ENCODE measurements at regions not wholly inside any gene's neighbourhood (a gene's known extent, or its start where the extent isn't known, plus 50 kb on each side); places are given as distances from the start of the nearest gene placed in this dataset.

DNA sequence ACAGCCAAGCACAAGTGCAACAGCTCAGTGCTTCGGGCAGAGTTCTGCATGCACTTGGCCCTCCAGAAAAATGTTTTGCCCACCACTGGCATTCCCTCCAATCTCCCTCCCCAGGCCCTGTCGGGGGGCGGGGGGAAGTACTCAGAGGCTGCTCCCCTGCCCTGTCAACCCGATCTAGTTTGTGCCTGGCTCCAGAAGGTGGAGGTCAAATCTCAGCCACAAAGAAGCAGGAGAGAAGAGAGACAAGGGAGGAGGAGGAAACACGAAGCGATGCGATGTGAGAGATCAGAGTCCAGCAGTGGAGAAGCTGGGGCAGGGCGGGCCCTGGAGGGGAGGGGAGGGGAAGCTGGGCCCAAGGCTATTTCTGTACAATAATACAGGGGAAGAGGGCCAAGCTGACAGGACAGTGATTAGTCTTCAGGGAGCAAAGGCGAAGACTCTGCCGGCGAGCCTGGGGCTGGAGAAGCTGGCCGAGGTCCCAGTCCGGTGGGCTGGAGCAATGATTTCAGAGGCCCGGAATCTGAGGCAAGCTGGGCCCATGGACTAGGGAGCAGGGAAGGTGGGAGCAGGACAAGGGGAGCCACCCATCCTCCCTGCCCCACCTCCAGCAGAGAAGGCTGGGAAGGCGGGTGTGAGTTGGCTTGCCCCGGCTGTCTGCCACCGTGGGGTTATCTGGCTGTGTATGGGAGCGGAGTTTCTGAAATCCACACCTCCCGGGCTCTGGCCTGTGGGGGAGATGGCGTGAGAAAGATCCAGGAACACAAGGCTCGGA lies 167.1 kb downstream of the EFNB1 start:
- H3K27me3 ChIP-seq (ENCODE audit: control insufficient read depth in 1 of 2, insufficient read depth in 1 of 2, low read length in 2 of 2), result peaks cover 0 to 73% of the 10 kb centered on the region in 2 experiments
- no peak overlapping the region for H2BK15ac ChIP-seq (ENCODE audit: low read depth, poor library complexity, severe bottlenecking)
- H3K4me1 ChIP-seq (ENCODE audit: control insufficient read depth, insufficient read depth, low read depth, low read length), result peaks cover 3% of the 10 kb centered on the region
- H3K14ac ChIP-seq (ENCODE audit: low read length in 2 of 2), result no peak overlapping the region
- H2BK120ac ChIP-seq (ENCODE audit: low read depth, low read length), result no peak overlapping the region
- no peak overlapping the region for H2AFZ ChIP-seq (ENCODE audit: low read depth, low read length)
- 73% methylated on average over 12 of the region's 21 CpGs for WGBS
- no peak overlapping the region for H3K4ac ChIP-seq (ENCODE audit: low read depth in 1 of 2, low read length in 2 of 2)
- no peak overlapping the region for H3K9ac ChIP-seq (ENCODE audit: low read length)
- no peak overlapping the region for H4K91ac ChIP-seq (ENCODE audit: low read length)
- no peak overlapping the region for H4K8ac ChIP-seq (ENCODE audit: low read length)
- H3K79me1 ChIP-seq (replicated peaks; ENCODE audit: low read length, poor library complexity, severe bottlenecking), result no peaks in the 10 kb centered on the region
- H3K9me3 ChIP-seq (ENCODE audit: control insufficient read depth, low read length), result no peaks in the 10 kb centered on the region
- H2AK5ac ChIP-seq (ENCODE audit: low read length, severe bottlenecking), result no peak overlapping the region
- no peak overlapping the region for H2BK5ac ChIP-seq (ENCODE audit: low read depth, low read length, poor library complexity, severe bottlenecking)
- H3K4me2 ChIP-seq (ENCODE audit: low read length, poor library complexity, severe bottlenecking), result no peak overlapping the region
- no peak overlapping the region for H3K23ac ChIP-seq (ENCODE audit: low read length in 2 of 2)
- H3K18ac ChIP-seq (ENCODE audit: low read depth in 1 of 2, low read length in 2 of 2), result peak overlapping the region in 1 of 2 experiments; percentile 21
- H3K4me3 ChIP-seq (ENCODE audit: insufficient read depth in 1 of 2, low read depth in 1 of 2, low read length in 2 of 2), result no peak overlapping the region
- H3K36me3 ChIP-seq (ENCODE audit: control insufficient read depth in 1 of 2, insufficient read depth in 2 of 2, low read depth in 1 of 2, low read length in 2 of 2), result no peaks in the 10 kb centered on the region
- DNase-seq, result peak; percentile 12
- H3K27ac ChIP-seq (ENCODE audit: low read length, poor library complexity, severe bottlenecking), result no peak overlapping the region
- H2BK12ac ChIP-seq (ENCODE audit: low read length in 2 of 2), result no peak overlapping the region

DNA sequence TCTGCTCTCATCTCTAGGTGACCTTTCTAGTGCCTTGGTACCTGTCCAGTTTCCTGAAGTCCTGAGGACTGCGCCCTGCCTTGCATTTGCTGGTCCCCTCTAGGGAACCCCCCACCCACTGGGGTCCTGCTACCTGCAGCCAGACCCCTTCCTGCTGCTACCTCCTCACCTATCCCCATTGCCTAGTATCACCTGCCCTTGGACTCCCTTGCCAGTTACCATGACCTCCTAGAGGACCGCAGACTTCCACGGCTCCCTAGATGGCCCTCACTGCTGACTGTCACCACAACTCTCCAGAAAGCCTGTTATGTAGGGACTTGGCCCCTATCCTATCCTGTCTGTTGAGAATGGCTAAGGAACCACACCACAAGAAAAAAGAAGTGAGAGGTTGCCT lies 166.6 kb downstream of the EFNB1 start:
- no peaks in the 10 kb centered on the region for H3K9me3 ChIP-seq (ENCODE audit: control insufficient read depth, low read length)
- no peaks in the 10 kb centered on the region for H3K79me1 ChIP-seq (replicated peaks; ENCODE audit: low read length, poor library complexity, severe bottlenecking)
- H3K27ac ChIP-seq (ENCODE audit: low read length, poor library complexity, severe bottlenecking), result no peak overlapping the region
- H3K23ac ChIP-seq (ENCODE audit: low read length in 2 of 2), result no peak overlapping the region
- no peak overlapping the region for H2BK12ac ChIP-seq (ENCODE audit: low read length in 2 of 2)
- H3K4me2 ChIP-seq (ENCODE audit: low read length, poor library complexity, severe bottlenecking), result no peak overlapping the region
- H2BK120ac ChIP-seq (ENCODE audit: low read depth, low read length), result no peak overlapping the region
- H3K36me3 ChIP-seq (ENCODE audit: control insufficient read depth in 1 of 2, insufficient read depth in 2 of 2, low read depth in 1 of 2, low read length in 2 of 2), result no peaks in the 10 kb centered on the region
- H3K4me3 ChIP-seq (ENCODE audit: insufficient read depth in 1 of 2, low read depth in 1 of 2, low read length in 2 of 2), result no peak overlapping the region
- H2BK5ac ChIP-seq (ENCODE audit: low read depth, low read length, poor library complexity, severe bottlenecking), result no peak overlapping the region
- H4K91ac ChIP-seq (ENCODE audit: low read length), result peak overlapping the region; percentile 27
- H2AK5ac ChIP-seq (ENCODE audit: low read length, severe bottlenecking), result no peak overlapping the region
- WGBS, result 92% methylated on average over 3 of the region's 3 CpGs
- no peak overlapping the region for H2BK15ac ChIP-seq (ENCODE audit: low read depth, poor library complexity, severe bottlenecking)
- H3K27me3 ChIP-seq (ENCODE audit: control insufficient read depth in 1 of 2, insufficient read depth in 1 of 2, low read length in 2 of 2), result peaks cover 0 to 71% of the 10 kb centered on the region in 2 experiments
- H3K18ac ChIP-seq (ENCODE audit: low read depth in 1 of 2, low read length in 2 of 2), result no peak overlapping the region
- peaks cover 6% of the 10 kb centered on the region for H3K4me1 ChIP-seq (ENCODE audit: control insufficient read depth, insufficient read depth, low read depth, low read length)
- no peak for DNase-seq
- H3K9ac ChIP-seq (ENCODE audit: low read length), result no peak overlapping the region
- no peak overlapping the region for H2AFZ ChIP-seq (ENCODE audit: low read depth, low read length)
- no peak overlapping the region for H3K4ac ChIP-seq (ENCODE audit: low read depth in 1 of 2, low read length in 2 of 2)
- H4K8ac ChIP-seq (ENCODE audit: low read length), result no peak overlapping the region
- H3K14ac ChIP-seq (ENCODE audit: low read length in 2 of 2), result no peak overlapping the region

- H3K9ac ChIP-seq (ENCODE audit: low read length), result no peak overlapping the region
- H3K79me1 ChIP-seq (replicated peaks; ENCODE audit: low read length, poor library complexity, severe bottlenecking), result no peaks in the 10 kb centered on the region
- H2BK120ac ChIP-seq (ENCODE audit: low read depth, low read length), result no peak overlapping the region
- no peak overlapping the region for H3K4me2 ChIP-seq (ENCODE audit: low read length, poor library complexity, severe bottlenecking)
- no peak overlapping the region for H2BK15ac ChIP-seq (ENCODE audit: low read depth, poor library complexity, severe bottlenecking)
- no peak overlapping the region for H3K4ac ChIP-seq (ENCODE audit: low read depth in 1 of 2, low read length in 2 of 2)
- no peak overlapping the region for H2BK5ac ChIP-seq (ENCODE audit: low read depth, low read length, poor library complexity, severe bottlenecking)
- no peak overlapping the region for H2AK5ac ChIP-seq (ENCODE audit: low read length, severe bottlenecking)
- DNase-seq, result no peak
- no peak overlapping the region for H4K91ac ChIP-seq (ENCODE audit: low read length)
- no peak overlapping the region for H4K8ac ChIP-seq (ENCODE audit: low read length)
- H2BK12ac ChIP-seq (ENCODE audit: low read length in 2 of 2), result no peak overlapping the region
- peaks cover 10% of the 10 kb centered on the region for H3K4me1 ChIP-seq (ENCODE audit: control insufficient read depth, insufficient read depth, low read depth, low read length)
- no peak overlapping the region for H3K4me3 ChIP-seq (ENCODE audit: insufficient read depth in 1 of 2, low read depth in 1 of 2, low read length in 2 of 2)
- H3K36me3 ChIP-seq (ENCODE audit: control insufficient read depth in 1 of 2, insufficient read depth in 2 of 2, low read depth in 1 of 2, low read length in 2 of 2), result no peaks in the 10 kb centered on the region
- peaks cover 0 to 68% of the 10 kb centered on the region in 2 experiments for H3K27me3 ChIP-seq (ENCODE audit: control insufficient read depth in 1 of 2, insufficient read depth in 1 of 2, low read length in 2 of 2)
- no peak overlapping the region for H3K27ac ChIP-seq (ENCODE audit: low read length, poor library complexity, severe bottlenecking)
- H3K9me3 ChIP-seq (ENCODE audit: control insufficient read depth, low read length), result no peaks in the 10 kb centered on the region
- 97% methylated on average over 1 of the region's 2 CpGs for WGBS
- no peak overlapping the region for H3K23ac ChIP-seq (ENCODE audit: low read length in 2 of 2)
- no peak overlapping the region for H2AFZ ChIP-seq (ENCODE audit: low read depth, low read length)
- no peak overlapping the region for H3K14ac ChIP-seq (ENCODE audit: low read length in 2 of 2)
- no peak overlapping the region for H3K18ac ChIP-seq (ENCODE audit: low read depth in 1 of 2, low read length in 2 of 2)
Measured at GRCh38 chrX:68994891-68995255, 166.1 kb downstream of the EFNB1 start.

DNA sequence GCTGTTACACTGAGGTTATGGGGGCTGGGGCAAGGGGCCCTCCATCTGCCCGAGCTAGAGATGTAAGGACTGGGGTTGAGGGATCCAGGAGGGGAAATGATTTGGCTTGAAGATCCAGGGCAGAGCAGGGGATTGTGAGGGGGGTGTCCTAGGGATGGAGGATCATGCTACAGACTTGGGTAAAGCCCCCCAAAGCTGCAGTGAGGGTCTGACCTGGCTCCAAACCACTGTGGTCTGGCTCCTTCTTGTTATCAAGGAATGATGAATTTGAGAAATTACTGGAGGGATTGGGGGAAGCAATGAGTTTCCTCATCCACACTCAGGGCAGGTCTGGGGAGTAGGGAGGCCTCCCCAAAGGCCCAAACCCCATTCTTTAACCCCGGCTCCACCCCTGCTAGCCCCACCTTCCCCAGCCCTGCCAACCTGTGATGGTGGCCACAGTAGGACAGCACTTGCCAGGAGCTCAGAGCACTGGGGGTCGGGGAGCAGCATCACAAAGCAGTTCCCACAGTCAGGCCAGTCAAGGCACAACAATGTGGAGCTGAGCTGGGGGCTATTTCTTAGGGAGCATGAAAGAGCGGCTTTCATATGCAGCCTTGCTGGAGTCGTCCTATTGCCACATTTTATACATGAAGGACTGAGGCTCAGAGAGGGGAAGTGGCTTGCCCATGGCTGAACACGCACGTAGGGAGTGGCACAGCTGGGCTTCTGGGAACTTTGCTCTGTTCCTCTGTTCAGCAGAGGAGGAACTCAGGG lies 165.5 kb downstream of the EFNB1 start:
- peaks cover 13% of the 10 kb centered on the region for H3K4me1 ChIP-seq (ENCODE audit: control insufficient read depth, insufficient read depth, low read depth, low read length)
- H3K4ac ChIP-seq (ENCODE audit: low read depth in 1 of 2, low read length in 2 of 2), result no peak overlapping the region
- no peaks in the 10 kb centered on the region for H3K79me1 ChIP-seq (replicated peaks; ENCODE audit: low read length, poor library complexity, severe bottlenecking)
- no peak overlapping the region for H2AFZ ChIP-seq (ENCODE audit: low read depth, low read length)
- H2BK120ac ChIP-seq (ENCODE audit: low read depth, low read length), result no peak overlapping the region
- H3K4me2 ChIP-seq (ENCODE audit: low read length, poor library complexity, severe bottlenecking), result no peak overlapping the region
- H2AK5ac ChIP-seq (ENCODE audit: low read length, severe bottlenecking), result no peak overlapping the region
- H3K9me3 ChIP-seq (ENCODE audit: control insufficient read depth, low read length), result no peaks in the 10 kb centered on the region
- H3K18ac ChIP-seq (ENCODE audit: low read depth in 1 of 2, low read length in 2 of 2), result no peak overlapping the region
- H2BK15ac ChIP-seq (ENCODE audit: low read depth, poor library complexity, severe bottlenecking), result no peak overlapping the region
- no peak overlapping the region for H3K9ac ChIP-seq (ENCODE audit: low read length)
- H3K27me3 ChIP-seq (ENCODE audit: control insufficient read depth in 1 of 2, insufficient read depth in 1 of 2, low read length in 2 of 2), result peaks cover 0 to 63% of the 10 kb centered on the region in 2 experiments
- no peak for DNase-seq
- no peak overlapping the region for H3K4me3 ChIP-seq (ENCODE audit: insufficient read depth in 1 of 2, low read depth in 1 of 2, low read length in 2 of 2)
- H3K36me3 ChIP-seq (ENCODE audit: control insufficient read depth in 1 of 2, insufficient read depth in 2 of 2, low read depth in 1 of 2, low read length in 2 of 2), result no peaks in the 10 kb centered on the region
- H4K91ac ChIP-seq (ENCODE audit: low read length), result no peak overlapping the region
- 94% methylated on average over 7 of the region's 7 CpGs for WGBS
- no peak overlapping the region for H3K27ac ChIP-seq (ENCODE audit: low read length, poor library complexity, severe bottlenecking)
- H4K8ac ChIP-seq (ENCODE audit: low read length), result no peak overlapping the region
- H3K14ac ChIP-seq (ENCODE audit: low read length in 2 of 2), result no peak overlapping the region
- no peak overlapping the region for H3K23ac ChIP-seq (ENCODE audit: low read length in 2 of 2)
- no peak overlapping the region for H2BK12ac ChIP-seq (ENCODE audit: low read length in 2 of 2)
- no peak overlapping the region for H2BK5ac ChIP-seq (ENCODE audit: low read depth, low read length, poor library complexity, severe bottlenecking)
